Parathyroid adenoma (tissue), 2 donors: ENCODE measurements at regions not wholly inside any gene's neighbourhood (a gene's known extent, or its start where the extent isn't known, plus 50 kb on each side); places are given as distances from the start of the nearest gene placed in this dataset.

Experiments
- H2AFZ ChIP-seq: fragments of 300-600 bp; sonication (generic); one replicate; pipeline ENCODE4 v1.7.0; 2017; ENCODE audit warnings: antibody characterized with exemption, mild to moderate bottlenecking
- H3K27ac ChIP-seq: fragments of 300-600 bp; sonication (generic); one replicate; pipeline ENCODE4 v1.7.0; 2017
- H3K27me3 ChIP-seq: fragments of 300-600 bp; sonication (generic); one replicate; pipeline ENCODE4 v1.7.0; 2017; ENCODE audit warnings: low read length; ENCODE audit not compliant: control insufficient read depth, insufficient read depth
- H3K36me3 ChIP-seq: fragments of 300-600 bp; sonication (generic); one replicate; pipeline ENCODE4 v1.7.0; 2017; ENCODE audit warnings: low read length; ENCODE audit not compliant: control insufficient read depth, insufficient read depth
- H3K4me1 ChIP-seq: fragments of 300-600 bp; sonication (generic); one replicate; pipeline ENCODE4 v1.7.0; 2017; ENCODE audit warnings: control low read depth
- H3K4me2 ChIP-seq: fragments of 300-600 bp; sonication (generic); one replicate; pipeline ENCODE4 v1.7.0; 2017; ENCODE audit warnings: low read length
- H3K4me3 ChIP-seq: fragments of 300-600 bp; sonication (generic); one replicate; pipeline ENCODE4 v1.7.0; 2017; ENCODE audit warnings: low read depth, low read length
- H3K79me2 ChIP-seq: fragments of 300-600 bp; sonication (generic); one replicate; pipeline ENCODE4 v1.7.0; 2017; ENCODE audit warnings: control low read depth
- H3K9ac ChIP-seq: fragments of 300-600 bp; sonication (generic); one replicate; pipeline ENCODE4 v1.7.0; 2017; ENCODE audit warnings: mild to moderate bottlenecking
- H3K9me3 ChIP-seq: fragments of 300-600 bp; sonication (generic); one replicate; pipeline ENCODE4 v1.7.0; 2017; ENCODE audit warnings: low read length; ENCODE audit not compliant: control insufficient read depth
- TF ChIP-seq, protein P1 (sequence below): fragments of 300-600 bp; sonication (generic); IDR thresholded peaks from one replicate; pipeline ENCODE4 v1.7.0; 2017; ENCODE audit warnings: antibody characterized with exemption, mild to moderate bottlenecking
- donor health status: primary hyperparathyroidism.

GRCh38 chr6:53437557-53438202, 88.9 kb upstream of the ELOVL5 start:
- H3K4me3 ChIP-seq = no peak overlapping the region

GRCh38 chr6:53436526-53437303, 88.0 kb upstream of the ELOVL5 start:
- Histone ChIP-seq H2AFZ (no peak overlapping the region), H3K9me3 (no peaks in the 10 kb centered on the region), H3K9ac (no peak overlapping the region), H3K4me2 (no peak overlapping the region), H3K4me3 (no peak overlapping the region), H3K79me2 (no peaks in the 10 kb centered on the region), H3K27ac (no peak overlapping the region), H3K27me3 (no peaks in the 10 kb centered on the region), H3K4me1 (no peaks in the 10 kb centered on the region), H3K36me3 (no peaks in the 10 kb centered on the region)
- TF ChIP-seq, protein P1, sequence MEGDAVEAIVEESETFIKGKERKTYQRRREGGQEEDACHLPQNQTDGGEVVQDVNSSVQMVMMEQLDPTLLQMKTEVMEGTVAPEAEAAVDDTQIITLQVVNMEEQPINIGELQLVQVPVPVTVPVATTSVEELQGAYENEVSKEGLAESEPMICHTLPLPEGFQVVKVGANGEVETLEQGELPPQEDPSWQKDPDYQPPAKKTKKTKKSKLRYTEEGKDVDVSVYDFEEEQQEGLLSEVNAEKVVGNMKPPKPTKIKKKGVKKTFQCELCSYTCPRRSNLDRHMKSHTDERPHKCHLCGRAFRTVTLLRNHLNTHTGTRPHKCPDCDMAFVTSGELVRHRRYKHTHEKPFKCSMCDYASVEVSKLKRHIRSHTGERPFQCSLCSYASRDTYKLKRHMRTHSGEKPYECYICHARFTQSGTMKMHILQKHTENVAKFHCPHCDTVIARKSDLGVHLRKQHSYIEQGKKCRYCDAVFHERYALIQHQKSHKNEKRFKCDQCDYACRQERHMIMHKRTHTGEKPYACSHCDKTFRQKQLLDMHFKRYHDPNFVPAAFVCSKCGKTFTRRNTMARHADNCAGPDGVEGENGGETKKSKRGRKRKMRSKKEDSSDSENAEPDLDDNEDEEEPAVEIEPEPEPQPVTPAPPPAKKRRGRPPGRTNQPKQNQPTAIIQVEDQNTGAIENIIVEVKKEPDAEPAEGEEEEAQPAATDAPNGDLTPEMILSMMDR = no peak

More at GRCh38 chr6:53437557-53438202, 88.9 kb upstream of the ELOVL5 start:
- TF ChIP-seq, protein P1 = peak; percentile 49
- no peak overlapping the region for H3K27ac ChIP-seq
- H3K4me2 ChIP-seq = no peak overlapping the region
- H3K79me2 ChIP-seq = no peaks in the 10 kb centered on the region
- no peak overlapping the region for H3K9ac ChIP-seq
- H3K36me3 ChIP-seq = no peaks in the 10 kb centered on the region
- no peaks in the 10 kb centered on the region for H3K27me3 ChIP-seq
- no peaks in the 10 kb centered on the region for H3K4me1 ChIP-seq
- H2AFZ ChIP-seq = no peak overlapping the region
- H3K9me3 ChIP-seq = no peaks in the 10 kb centered on the region

DNA sequence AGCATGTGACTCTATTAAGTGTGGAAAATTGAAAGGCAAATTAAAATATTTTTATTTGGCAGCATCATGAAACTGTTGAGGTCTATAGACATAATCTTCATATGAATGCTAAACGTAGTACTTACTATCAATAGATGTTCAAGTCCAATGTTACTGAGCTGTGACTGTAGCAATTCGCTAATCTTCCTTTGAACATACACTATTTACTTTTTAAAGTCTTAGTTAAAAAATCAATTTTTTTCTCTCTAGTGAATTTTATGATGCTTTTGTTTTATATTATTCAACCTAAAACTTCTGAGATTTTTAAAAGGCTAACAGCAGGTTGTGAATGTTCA, 85.2 kb upstream of the ELOVL5 start:
- Histone ChIP-seq H3K4me3 (no peak overlapping the region), H3K4me2 (no peak overlapping the region), H3K4me1 (no peaks in the 10 kb centered on the region), H3K27me3 (no peaks in the 10 kb centered on the region), H3K9ac (no peak overlapping the region), H3K9me3 (no peaks in the 10 kb centered on the region), H3K27ac (no peak overlapping the region), H2AFZ (no peak overlapping the region), H3K36me3 (no peaks in the 10 kb centered on the region), H3K79me2 (no peaks in the 10 kb centered on the region)
- TF ChIP-seq, protein P1 = no peak

GRCh38 chr6:53433261-53433950, 84.7 kb upstream of the ELOVL5 start:
- Histone ChIP-seq H3K79me2 (no peaks in the 10 kb centered on the region), H3K27me3 (no peaks in the 10 kb centered on the region), H3K4me1 (no peaks in the 10 kb centered on the region), H3K9me3 (no peaks in the 10 kb centered on the region), H3K36me3 (no peaks in the 10 kb centered on the region), H3K4me3 (no peak overlapping the region), H3K27ac (no peak overlapping the region), H3K9ac (no peak overlapping the region), H3K4me2 (no peak overlapping the region), H2AFZ (no peak overlapping the region)
- TF ChIP-seq, protein P1 = no peak
